ENCODE measurements at regions not wholly inside any gene's neighbourhood (a gene's known extent, or its start where the extent isn't known, plus 50 kb on each side); places are given as distances from the start of the nearest gene placed in this dataset.

DNA sequence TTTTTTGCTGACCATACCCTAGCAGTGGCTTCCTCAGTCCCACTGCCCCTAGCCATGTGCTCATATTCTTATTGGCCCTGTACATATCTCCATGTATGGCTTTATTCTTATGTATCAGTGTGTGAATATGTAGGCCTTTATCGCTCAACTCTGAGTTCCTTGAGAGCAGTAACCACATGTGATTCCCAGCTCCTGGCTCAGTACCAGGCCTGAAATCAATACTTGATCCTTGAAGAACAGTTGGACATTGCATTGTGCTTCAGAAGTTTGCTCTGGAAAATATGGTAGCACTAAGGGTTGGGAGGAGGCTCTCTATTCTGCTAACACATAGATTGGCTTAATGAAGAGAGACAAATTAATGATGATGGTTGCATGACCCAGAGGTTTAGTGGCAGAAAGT lies 118.8 kb upstream of the FERMT1 start:
- Histone ChIP-seq H3K36me3 (ENCODE audit: control insufficient read depth, insufficient read depth, low read length) (no peaks in the 10 kb centered on the region), H3K27me3 (replicated peaks; ENCODE audit: control insufficient read depth, insufficient read depth, low read length) (no peaks in the 10 kb centered on the region; the same call in 1 of the 2 replicates), H3K4me3 (replicated peaks; ENCODE audit: low read depth, low read length) (no peak overlapping the region)
- TF ChIP-seq, protein P1, sequence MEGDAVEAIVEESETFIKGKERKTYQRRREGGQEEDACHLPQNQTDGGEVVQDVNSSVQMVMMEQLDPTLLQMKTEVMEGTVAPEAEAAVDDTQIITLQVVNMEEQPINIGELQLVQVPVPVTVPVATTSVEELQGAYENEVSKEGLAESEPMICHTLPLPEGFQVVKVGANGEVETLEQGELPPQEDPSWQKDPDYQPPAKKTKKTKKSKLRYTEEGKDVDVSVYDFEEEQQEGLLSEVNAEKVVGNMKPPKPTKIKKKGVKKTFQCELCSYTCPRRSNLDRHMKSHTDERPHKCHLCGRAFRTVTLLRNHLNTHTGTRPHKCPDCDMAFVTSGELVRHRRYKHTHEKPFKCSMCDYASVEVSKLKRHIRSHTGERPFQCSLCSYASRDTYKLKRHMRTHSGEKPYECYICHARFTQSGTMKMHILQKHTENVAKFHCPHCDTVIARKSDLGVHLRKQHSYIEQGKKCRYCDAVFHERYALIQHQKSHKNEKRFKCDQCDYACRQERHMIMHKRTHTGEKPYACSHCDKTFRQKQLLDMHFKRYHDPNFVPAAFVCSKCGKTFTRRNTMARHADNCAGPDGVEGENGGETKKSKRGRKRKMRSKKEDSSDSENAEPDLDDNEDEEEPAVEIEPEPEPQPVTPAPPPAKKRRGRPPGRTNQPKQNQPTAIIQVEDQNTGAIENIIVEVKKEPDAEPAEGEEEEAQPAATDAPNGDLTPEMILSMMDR (IDR thresholded peaks at IDR 0.05; ENCODE audit: insufficient read depth, low read length, poor library complexity, severe bottlenecking): no peak
- no peak for DNase-seq (ENCODE audit: extremely low read depth, insufficient read length)

DNA sequence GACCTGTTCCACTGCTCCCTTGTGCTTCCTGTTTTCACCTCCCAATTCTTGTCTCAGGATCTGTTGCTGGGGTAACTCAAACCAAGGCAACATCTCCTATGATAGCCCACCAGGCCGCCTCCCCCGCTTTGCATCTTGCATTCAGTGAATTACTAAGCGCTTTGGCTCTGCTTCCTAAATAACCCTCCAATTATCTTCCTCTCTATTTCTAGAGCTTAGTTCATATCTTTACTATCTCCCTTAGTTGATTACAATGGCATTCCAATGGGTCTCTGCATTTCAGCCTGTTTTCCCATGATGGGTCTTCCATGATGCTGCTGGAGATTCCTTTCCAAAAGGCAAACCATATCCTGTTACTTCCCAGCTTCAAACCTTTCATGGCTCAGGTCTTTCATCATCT lies 117.2 kb upstream of the FERMT1 start:
- H3K4me3 ChIP-seq (replicated peaks; ENCODE audit: low read depth, low read length): no peak overlapping the region
- TF ChIP-seq, protein P1 (IDR thresholded peaks at IDR 0.05; ENCODE audit: insufficient read depth, low read length, poor library complexity, severe bottlenecking): no peak
- no peak for DNase-seq (ENCODE audit: extremely low read depth, insufficient read length)
- no peaks in the 10 kb centered on the region for H3K36me3 ChIP-seq (ENCODE audit: control insufficient read depth, insufficient read depth, low read length)
- no peaks in the 10 kb centered on the region; the same call in 1 of the 2 replicates for H3K27me3 ChIP-seq (replicated peaks; ENCODE audit: control insufficient read depth, insufficient read depth, low read length)

DNA sequence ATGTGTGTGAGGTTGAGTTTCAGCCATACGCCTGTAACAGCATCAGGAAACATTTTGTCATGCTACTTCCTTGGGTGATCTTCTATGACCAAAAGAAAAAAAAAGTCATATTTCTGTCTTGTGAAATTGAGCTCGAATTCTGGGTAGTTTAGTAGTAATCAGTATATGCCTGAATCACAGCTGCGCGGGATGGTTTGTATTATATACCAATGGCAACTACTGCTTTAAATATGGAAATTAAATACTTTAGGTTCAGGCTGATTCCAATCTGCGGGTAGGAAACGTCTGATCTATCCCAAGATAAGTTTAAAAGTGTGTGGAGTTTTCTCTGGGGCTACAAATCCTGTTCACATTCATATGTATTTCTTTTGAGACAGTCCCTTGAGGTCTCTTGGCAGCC lies 115.6 kb upstream of the FERMT1 start:
- no peak for DNase-seq (ENCODE audit: extremely low read depth, insufficient read length)
- H3K27me3 ChIP-seq (replicated peaks; ENCODE audit: control insufficient read depth, insufficient read depth, low read length): no peaks in the 10 kb centered on the region; the same call in 1 of the 2 replicates

DNA sequence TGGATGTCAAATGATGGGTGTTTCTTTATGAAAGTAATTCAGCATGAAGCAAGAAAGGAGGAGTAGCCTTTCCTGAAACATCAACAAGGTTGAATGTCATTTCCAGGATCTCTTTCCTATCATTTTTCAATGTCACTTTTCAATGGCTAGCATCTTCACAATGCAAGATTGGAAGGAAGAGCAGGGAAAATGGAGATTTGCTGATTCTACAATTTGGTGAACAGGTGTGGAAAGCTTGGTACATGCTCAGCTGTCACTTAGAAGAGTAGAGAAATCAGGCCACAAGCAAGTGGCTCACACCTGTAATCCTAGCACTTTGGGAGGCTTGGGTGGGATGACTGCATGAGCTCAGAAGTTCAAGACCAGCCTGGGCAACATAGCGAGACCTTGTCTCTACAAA lies 112.7 kb upstream of the FERMT1 start:
- no peak for DNase-seq (ENCODE audit: extremely low read depth, insufficient read length)
- TF ChIP-seq, protein P1 (IDR thresholded peaks at IDR 0.05; ENCODE audit: insufficient read depth, low read length, poor library complexity, severe bottlenecking): no peak
- Histone ChIP-seq H3K4me3 (replicated peaks; ENCODE audit: low read depth, low read length) (no peak overlapping the region), H3K27me3 (replicated peaks; ENCODE audit: control insufficient read depth, insufficient read depth, low read length) (no peaks in the 10 kb centered on the region; the same call in 1 of the 2 replicates), H3K36me3 (ENCODE audit: control insufficient read depth, insufficient read depth, low read length) (no peaks in the 10 kb centered on the region)

More for the DNA sequence above, 115.6 kb upstream of the FERMT1 start:
- Histone ChIP-seq H3K36me3 (ENCODE audit: control insufficient read depth, insufficient read depth, low read length) (no peaks in the 10 kb centered on the region), H3K4me3 (replicated peaks; ENCODE audit: low read depth, low read length) (no peak overlapping the region)
- TF ChIP-seq, protein P1 (IDR thresholded peaks at IDR 0.05; ENCODE audit: insufficient read depth, low read length, poor library complexity, severe bottlenecking): no peak

DNA sequence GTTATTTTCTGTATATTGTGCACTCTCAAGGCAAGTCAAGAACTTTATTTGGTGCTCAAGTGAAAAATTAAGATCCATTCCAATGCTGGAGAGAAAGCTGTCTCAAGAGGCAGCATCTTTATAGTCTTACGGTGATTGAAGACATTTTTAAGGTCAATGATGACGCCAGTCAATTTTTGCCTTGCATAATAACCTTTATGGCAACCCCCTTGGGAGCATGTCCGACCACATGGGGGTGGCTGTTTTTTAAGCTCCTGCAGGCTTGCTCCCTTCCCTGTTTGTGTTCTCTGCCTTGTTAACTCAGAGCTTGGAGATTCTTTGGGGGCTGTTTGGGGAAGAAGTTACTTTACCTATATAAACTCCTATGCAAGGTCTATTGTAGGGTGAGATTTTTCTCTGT lies 109.6 kb upstream of the FERMT1 start:
- TF ChIP-seq, protein P1 (IDR thresholded peaks at IDR 0.05; ENCODE audit: insufficient read depth, low read length, poor library complexity, severe bottlenecking): no peak
- Histone ChIP-seq H3K27me3 (replicated peaks; ENCODE audit: control insufficient read depth, insufficient read depth, low read length) (no peaks in the 10 kb centered on the region; the same call in 1 of the 2 replicates), H3K4me3 (replicated peaks; ENCODE audit: low read depth, low read length) (no peak overlapping the region), H3K36me3 (ENCODE audit: control insufficient read depth, insufficient read depth, low read length) (no peaks in the 10 kb centered on the region)
- no peak for DNase-seq (ENCODE audit: extremely low read depth, insufficient read length)

DNA sequence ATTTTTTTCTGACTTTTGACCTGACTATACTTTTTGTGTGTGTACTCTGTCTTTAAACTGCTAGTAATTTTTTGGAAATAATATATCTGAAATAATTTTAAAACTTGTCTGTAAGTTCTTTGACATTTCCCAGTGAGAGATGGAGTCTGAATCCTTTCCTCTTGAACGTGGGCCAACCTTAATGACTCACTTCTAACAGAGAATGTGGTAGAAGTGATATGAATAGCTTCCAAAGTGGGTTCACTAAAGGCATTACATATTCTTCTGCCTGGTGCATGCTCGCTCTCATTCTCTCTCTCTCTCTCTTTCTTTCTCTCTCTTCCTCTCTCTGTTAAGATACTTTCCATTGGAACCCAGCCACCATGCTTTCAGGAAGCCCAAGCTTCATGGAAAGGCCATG lies 108.7 kb upstream of the FERMT1 start:
- no peaks in the 10 kb centered on the region for H3K36me3 ChIP-seq (ENCODE audit: control insufficient read depth, insufficient read depth, low read length)
- H3K4me3 ChIP-seq (replicated peaks; ENCODE audit: low read depth, low read length): no peak overlapping the region
- H3K27me3 ChIP-seq (replicated peaks; ENCODE audit: control insufficient read depth, insufficient read depth, low read length): no peaks in the 10 kb centered on the region
- DNase-seq (ENCODE audit: extremely low read depth, insufficient read length): no peak
- TF ChIP-seq, protein P1 (IDR thresholded peaks at IDR 0.05; ENCODE audit: insufficient read depth, low read length, poor library complexity, severe bottlenecking): no peak

Data from GM06990 (cell line).